ENCODE measurements at regions not wholly inside any gene's neighbourhood (a gene's known extent, or its start where the extent isn't known, plus 50 kb on each side); places are given as distances from the start of the nearest gene placed in this dataset.
"Not testable (repeated sequence)": the region's sequence is repeated elsewhere in the genome, so short reads cannot be mapped to it uniquely, and the experiment has no call there.

DNA sequence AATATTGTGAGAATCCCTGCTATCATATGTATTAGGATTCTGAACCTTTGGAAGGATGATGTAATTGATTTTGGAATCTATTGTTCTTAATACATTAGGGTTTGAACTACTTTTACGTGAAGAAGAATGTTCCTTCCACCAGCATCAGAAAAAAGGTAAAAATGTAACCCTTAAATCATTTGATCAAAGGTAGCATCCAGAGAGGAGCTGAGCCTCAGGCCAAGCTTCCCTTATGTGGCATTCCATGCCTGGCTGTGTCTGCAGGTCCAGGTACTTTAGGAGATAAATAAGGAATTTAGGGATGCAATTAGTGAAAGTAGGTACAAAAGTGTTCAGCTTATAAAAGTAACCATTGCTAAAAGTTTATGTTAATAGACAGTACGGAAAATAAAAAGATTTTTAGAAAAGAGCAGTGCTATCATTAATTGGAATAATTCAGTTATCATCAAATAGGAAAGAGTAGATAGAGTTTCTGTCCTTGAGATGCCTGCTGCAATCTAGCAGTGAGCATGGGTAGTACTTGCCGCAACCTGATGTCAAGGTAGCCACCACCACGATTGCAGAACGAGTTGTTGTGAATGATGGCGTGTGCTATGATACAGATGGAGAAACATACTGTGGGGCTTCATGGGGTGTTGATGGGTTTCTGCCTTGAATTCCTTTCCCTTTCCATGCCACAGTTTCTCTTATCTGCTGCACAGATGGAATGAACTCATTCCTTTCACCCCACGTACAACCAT is 228.8 kb downstream of the GATA3 start:
- DNase-seq (ENCODE audit: low read depth), result no peak

DNA sequence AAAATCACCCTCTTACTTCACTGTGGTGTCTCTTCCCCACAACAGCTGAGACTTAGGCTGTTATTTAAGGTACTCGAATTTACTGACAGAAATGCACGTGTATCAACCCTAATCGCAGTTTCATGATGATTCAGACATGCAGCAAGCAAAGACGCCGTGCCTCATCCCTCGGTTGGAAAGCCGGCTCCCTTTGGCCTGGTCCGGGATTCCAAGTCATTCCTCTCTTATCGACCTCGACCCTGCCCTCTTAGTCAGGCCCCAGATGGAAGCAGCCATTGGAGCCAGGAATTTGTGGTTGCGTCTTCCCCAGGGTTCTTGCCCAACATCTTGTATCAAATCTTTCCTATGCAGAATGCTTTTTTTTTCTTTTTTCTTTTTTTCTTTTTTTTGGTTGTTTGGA is 229.5 kb downstream of the GATA3 start:
- no peak for DNase-seq (ENCODE audit: low read depth)

DNA sequence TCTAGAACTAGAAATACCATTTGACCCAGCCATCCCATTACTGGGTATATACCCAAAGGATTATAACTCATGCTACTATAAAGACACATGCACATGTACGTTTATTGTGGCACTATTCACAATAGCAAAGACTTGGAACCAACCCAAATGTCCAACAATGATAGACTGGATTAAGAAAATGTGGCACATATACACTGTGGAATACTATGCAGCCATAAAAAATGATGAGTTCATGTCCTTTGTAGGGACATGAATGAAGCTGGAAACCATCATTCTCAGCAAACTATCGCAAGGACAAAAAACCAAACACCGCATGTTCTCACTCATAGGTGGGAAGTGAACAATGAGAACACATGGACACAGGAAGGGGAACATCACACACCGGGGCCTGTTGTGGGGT is 231.5 kb downstream of the GATA3 start:
- DNase-seq (ENCODE audit: low read depth), result not testable (repeated sequence)

DNA sequence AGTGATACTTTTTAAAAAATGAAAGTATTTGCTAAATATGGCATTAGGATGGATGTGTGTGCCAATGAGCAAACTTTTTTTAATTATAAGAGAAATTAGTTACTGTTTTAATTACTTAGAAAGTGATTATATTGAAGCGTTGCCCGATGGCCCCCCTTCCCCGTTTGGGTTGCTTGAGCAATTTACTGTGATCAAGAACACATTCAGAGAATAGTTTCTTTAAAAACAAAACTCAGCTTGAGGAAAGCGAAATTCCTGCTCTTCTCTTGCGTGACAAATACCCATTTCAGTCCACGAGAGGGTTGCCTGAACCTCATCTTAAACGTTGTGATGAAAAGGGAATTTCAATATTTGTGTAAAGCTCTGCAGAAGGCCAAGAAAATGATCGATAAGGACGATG is 234.1 kb downstream of the GATA3 start:
- DNase-seq (ENCODE audit: low read depth), result no peak

DNA sequence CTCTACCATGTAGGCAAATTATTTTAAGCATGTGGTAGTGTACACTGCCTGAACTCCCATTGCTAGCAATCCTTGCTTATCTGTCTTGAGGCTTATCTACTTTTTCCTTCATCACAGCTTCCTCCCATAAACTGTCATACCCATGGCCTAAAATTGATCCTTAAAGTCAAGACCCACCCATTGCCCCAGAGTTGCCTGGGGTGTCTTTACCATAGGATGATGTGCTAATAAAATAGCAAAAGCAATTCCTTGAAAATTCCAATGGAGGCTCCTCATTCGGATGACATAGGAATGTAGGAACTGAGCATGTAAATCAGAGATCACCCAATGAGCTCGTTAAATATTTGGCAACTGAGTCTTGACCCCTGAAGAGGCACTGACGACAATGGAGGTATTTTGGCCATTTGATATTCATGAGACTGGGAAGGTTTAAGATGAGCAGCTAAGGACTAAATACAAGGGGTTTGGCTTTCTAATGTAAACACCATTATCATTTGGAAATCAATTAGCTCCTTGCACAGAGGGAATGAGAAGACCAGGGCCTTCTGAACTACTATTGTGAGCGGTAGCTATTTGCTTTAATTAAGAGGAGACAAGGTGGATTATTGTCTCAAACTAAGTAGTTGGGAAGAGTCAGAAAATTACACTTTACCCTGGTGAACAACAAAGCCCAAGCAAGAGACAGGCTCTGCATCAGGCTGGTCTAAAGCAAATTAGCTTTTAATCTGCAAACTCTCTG is 234.9 kb downstream of the GATA3 start:
- no peak for DNase-seq (ENCODE audit: low read depth)

DNA sequence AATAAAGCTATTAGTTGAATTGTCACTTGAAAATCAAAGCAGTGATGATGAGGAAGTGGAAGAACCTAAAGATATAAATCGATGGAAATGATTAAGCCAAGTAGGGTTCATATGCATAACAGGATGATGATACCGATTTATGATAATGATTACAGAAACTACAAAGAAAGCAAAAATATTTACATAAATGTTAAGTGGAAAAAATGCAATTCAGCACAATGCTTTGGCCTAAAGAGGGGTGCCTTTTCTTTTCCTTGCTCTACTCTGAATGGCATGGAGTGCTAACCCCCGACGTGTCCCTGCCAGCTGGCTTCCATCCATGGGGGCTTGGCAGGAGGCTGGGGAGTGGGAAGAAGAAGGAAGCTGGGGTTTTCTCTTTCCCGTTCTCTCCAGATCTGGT is 240.3 kb downstream of the GATA3 start:
- DNase-seq (ENCODE audit: low read depth), result no peak

DNA sequence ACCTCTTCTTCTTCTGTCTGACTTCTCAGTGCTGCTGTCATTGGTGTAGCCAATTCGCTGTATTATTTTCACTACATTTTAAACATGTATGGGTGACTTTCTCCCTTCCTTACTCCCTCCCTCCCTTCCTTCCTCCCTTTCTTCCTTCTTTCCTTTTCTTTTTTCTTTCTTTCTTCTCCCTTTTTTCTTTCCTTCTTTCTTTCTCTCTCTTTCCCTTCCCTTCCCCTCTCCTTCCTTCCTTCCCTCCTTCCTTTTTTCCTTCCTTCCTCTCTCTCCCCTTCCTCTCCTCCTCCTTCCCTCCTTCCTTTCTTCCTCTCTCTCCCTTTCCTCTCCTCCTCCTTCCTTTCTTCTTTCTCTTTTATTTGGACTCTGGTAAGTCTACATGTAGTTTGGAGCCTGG is 240.8 kb downstream of the GATA3 start:
- DNase-seq (ENCODE audit: low read depth), result no peak

DNA sequence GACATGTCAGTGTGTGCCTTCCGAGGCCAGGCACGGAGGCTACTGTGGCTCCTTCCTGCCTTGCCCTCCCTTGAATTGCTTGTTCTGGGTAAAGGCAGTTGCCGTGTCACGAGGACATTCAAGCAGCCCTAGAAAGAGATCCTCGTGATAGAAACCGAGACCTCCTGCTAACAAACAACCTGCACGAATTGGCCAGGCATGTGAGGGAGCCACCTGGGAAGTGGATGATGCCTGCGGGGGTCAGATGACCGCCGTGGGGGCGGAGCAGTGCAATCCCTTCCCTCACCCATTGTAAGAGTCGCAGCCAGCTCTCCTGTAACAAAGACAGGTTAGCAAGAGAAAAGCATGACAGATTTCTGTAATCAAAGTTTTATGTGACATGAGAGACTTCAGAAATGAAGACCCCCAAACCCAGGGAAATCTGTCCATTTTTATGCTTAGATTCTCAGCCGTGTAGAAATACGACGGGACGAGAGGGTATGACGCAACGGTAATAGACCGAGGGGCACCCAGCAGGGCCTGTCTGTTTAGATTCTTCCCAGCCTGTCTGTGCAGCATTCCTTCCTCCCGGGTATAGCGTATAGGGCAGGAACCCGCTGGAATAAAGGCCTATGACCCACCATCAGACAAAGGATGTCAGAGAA is 241.7 kb downstream of the GATA3 start:
- DNase-seq (ENCODE audit: low read depth), result no peak

DNA sequence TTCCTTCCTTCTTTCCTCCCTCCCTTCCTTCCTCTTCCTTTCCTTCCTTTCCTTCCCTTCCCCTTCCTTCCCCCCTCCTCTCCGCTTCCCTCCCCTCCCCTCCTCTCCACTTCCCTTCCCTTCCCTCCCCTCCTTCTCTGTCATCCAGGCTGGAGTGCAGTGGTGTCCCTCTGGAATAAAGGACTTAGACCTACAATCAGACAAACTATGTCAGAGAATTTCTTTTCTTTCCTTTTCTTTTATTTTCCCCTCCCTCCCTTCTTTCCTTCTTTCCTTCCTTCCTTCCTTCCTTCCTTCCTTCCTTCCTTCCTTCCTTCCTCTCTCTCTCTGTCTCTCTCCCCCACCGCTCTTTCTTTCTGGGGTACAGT is 242.2 kb downstream of the GATA3 start:
- DNase-seq (ENCODE audit: low read depth), result no peak

DNA sequence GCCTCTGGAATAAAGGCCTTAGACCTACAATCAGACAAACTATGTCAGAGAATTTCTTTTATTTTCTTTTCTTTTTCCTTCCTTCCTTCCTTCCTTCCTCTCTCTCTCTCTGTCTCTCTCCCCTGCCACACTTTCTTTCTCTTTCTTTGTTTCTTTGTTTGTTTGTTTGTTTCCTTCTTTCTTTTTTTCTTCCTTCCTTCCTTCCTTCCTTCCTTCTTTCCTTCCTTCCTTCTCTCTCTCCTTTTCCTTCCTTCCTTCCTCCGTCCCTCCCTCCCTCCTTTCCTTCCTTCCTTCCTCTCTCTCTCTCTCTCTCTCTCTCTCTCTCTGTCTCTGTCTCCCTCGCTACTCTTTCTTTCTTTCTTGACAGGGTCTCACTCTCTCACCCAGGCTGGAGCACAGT is 242.6 kb downstream of the GATA3 start:
- DNase-seq (ENCODE audit: low read depth), result no peak

DNA sequence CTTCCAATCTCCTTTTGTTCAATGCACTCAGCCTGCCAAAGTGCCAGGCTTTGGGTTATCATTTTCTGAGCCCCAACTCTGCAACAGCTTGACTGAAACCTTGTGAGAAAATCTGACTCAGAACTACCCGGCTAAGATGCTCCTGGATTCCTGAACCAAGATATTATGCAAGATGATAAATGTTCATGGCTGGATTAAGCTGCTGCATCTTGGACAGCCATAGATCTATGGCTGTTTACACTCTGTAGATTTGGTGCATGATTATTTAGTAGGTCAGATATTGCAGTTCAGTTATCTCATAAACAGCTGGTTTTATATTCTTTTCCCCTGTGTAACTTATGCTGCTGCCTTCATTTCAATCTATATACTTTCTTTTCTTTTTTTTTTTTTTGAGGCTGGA is 243.5 kb downstream of the GATA3 start:
- DNase-seq (ENCODE audit: low read depth), result no peak

DNA sequence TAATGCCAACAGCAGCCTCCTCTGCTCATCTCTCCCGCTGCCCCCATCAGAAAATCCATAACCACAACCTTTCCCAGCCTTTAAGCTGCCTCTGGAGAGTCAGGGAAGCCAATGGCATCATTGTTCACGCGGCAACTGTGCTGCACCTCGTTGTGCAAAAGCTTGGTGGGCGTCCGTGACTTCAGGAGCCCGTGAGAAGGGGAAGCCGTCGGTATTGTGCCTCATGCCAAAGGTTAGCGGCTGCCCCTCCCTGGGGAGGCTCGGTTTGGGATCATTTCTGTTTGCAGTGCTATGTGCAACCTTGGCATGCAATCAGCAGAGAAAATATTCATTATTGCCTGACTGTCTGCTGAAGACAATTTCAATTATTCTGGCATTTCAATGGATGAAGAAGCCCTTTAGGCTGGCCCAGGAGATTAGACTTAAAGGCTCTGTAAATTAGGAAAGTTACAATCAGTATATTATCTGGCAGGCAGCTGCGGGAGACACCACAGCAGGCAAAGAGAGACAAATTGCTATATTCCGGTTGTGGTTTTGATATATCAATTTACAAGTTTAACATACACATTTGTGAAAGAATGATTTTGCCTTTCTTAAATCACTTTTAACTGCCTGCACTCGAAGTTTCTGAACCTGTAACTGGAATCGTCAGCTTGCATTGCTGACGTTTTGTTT is 244.5 kb downstream of the GATA3 start:
- DNase-seq (ENCODE audit: low read depth), result no peak

DNA sequence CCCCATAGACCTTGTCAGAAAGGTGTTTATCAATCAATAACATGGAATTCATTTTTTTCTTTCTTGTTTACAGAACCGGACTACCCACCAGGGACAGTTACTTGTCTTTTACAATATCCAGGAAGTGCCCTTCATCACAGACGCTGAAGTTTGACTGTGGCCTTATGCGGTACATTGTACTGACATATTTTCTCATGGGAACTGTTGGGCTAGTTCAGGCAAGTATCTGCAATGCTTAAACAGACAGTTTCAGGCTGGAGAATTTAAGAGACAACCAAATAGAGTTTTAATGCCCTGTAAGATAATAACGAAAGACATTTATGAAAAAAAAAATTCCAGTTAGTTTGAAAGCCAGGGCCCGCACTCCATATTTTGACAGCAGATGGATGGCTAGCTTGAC is 246.4 kb downstream of the GATA3 start:
- DNase-seq (ENCODE audit: low read depth), result no peak

DNA sequence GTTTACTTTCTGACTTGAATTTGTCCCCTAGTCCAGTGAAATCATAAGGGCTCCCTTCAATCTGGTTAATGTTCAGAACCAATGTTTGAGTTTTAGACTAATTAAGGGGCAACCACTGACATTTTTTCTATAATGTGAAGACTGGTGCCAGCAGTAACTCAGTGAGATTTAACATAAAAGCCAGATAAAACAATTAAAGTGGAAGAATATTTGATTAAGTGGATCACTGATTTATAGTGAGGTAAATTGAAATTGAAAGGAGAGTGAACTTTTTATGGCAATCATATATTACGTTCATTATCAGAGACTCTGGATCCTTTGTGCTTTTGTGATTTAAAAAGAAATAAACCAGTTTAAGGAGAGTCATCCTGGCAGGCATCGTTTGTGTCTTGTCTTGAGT is 246.8 kb downstream of the GATA3 start:
- DNase-seq (ENCODE audit: low read depth), result no peak

DNA sequence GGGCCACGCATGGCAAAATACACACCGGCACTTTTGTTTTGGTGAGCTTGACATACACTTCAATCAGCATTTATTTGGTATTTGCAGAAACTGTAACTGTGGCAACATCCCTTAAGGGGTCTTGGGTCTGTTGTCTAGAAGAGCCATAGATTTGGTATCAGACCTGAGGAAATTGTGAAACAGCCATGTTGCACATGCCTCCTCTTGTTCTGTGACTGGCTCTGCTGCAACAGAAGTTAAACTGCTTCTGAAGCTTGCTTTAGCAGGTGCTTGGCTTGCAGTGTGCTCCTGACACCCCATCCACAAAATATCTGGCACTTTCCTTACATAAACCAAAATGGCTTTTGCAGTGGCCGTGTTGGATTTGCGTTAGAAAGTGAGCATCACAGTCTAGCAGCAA is 247.3 kb downstream of the GATA3 start:
- no peak for DNase-seq (ENCODE audit: low read depth)

DNA sequence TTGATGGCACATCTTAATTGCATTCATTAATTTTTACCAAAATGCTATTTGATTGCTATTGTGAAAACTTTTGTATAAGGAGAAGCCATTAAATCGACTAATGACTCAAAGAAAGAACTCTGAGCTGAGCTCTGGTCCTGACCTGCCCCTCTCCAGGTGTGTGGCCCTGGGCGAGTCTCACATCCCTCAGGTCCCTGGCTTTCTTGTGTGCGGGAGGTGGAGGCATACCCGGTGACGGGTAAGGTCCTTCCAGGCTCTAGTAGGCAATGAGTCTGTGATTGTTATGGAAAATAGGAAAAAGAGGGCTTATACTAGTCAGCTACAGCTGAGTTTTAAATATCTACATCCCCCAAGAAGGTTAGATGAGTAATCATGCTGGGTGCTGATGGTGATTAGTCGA is 248.1 kb downstream of the GATA3 start:
- DNase-seq (ENCODE audit: low read depth), result no peak

DNA sequence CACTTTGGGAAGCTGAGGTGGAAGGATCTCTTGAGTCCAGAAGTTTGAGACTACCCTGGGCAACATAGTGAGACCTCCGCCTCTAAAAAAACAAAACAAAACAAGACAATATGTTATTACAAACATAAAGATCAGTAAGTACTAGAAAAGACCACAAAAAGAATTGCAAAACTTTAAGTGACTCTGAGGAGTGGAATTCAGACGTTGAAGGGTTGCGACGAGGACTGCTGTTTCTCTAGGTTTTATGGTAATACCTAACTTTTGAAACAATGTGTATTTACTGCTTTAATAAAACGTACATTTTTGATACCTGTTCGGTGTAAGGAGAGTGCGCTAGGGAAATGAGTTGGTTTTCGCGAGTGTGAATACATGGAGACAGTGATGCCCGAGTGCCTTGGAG is 250.4 kb downstream of the GATA3 start:
- no peak for DNase-seq (ENCODE audit: low read depth)

DNA sequence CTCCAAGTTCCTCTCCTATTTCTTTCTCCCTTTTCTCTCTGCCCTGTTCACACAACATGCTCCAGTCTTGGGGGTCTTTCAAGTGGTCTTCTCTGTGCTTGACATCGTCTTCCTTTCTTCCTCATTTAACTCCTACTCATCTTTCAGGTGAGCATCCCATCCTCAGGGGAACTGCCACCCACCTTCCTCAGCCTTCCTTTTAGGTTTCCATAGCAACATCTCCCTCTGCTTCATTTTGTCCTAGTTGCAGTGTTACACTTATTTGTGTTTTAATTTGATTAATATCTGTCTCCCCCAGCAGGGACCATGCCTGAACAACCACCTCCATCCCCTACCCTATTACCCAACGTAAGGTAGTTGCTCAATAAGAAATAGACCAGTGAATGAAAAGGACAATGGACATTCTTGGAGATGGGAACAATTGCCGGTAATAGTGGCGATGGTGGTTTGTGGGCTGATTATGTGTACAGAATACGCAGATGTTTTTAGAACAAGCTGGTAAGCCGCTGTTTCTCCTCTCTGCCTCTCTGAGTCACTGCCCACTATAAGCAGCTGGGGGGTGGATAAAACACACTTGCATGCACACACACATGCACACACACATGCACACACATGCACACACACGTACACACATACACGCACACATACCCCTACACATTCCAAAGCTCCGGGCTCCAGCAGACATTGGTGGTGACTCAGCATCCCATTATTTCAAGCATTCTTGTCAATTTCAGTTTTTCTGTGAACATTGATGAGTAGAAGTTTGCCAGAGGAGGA is 251.6 kb downstream of the GATA3 start:
- DNase-seq (ENCODE audit: low read depth), result no peak

DNA sequence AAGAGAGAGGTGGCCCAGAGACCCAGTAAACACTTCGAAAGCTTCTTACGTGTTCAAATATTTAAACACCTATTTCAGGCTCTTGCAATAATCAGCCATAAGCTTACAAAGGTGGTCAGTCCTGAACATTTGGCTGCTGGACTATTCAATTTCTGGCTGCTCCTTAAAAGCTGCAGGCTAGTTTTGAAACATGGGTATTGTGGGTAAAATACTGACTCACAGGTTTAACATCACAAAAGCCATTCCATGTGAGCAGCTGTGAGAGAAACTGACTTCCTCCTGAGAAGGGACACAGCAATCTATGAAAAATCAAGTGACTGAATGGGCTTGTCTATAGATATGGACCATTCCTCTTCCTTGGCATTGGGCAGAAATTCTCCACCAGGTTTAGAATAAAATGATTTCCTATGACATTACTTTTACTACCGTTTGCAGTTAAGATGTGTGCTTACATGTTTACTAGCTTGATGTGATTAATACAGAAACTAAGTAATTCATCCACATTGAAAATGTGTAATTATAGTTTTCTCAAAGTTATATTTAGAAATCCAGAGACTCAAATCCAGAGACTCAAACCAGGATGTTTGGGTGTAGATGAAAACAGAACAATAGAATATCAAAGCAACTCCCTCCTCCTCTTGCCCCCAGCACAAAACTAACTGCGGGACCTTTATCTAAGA is 252.3 kb downstream of the GATA3 start:
- DNase-seq (ENCODE audit: low read depth), result no peak

DNA sequence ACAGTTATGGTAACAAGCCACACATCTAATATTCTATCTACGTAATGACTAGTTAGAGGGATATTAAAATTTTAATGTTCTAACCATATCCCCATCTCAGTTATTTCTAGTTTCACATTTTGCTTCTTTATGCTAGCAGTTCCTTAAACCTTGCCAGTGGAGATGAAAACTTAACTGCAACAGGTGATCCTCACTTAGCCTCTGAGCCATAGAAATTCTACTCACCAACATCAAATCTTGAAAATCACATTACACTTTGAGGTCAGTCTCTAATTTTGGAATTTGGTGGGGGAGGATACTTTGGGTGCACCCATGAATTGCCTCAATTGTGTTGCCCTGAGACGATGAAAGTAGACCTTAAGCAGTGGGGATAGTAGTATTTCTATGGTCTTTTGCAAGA is 256.4 kb downstream of the GATA3 start:
- no peak for DNase-seq (ENCODE audit: low read depth)

DNA sequence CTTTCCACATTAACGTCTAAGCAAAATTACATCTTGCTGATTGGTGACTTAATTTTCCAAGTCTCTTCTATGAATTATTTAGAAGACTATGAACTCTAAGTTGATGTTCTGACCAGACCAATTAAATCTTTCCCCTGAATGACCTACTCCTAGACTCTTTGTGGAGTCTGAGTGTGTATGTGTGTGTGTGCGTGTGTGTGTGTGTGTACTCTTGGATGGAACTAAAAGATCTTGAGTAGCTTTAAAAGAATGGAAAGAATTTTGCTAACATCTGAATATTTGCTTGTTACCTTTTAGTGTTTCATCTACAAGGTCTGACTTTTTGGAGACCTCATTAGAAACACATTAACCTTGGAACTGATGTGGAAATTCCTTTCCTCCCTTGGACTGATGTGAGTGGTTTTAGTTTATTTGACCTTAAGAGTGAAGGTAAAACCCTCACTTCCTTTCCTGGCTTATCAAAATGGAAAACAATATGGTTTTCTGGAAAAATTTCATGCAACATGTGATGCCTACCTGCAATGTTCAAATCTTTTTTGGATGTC is 257.1 kb downstream of the GATA3 start:
- DNase-seq (ENCODE audit: low read depth), result no peak

Measured in activated T-cell treated with anti-CD3 and anti-CD28 coated beads for 48 hours (primary cell).